H1 (cell line): ENCODE measurements at regions not wholly inside any gene's neighbourhood (a gene's known extent, or its start where the extent isn't known, plus 50 kb on each side); places are given as distances from the start of the nearest gene placed in this dataset.

ENCODE experiments used
- CTCF ChIA-PET: fragments of 300-600 bp; sonication (Branson Sonifier 250); formaldehyde crosslinking; loops from one replicate; lab custom pipeline; 2021; ENCODE audit not compliant: partially characterized antibody; lab: Charles Lee
- POLR2A ChIA-PET: fragments of 300-600 bp; sonication (Branson Sonifier 250); formaldehyde crosslinking; loops from one replicate; lab custom pipeline; 2021; ENCODE audit warnings: inconsistent platforms; ENCODE audit not compliant: partially characterized antibody; lab: Charles Lee
- DNase-seq, 2 experiments: peaks; one replicate each; pipeline versions ENCODE4 v3.0.0 to v3.0.0-alpha.2; 2010 to 2022; ENCODE audit warnings: low spot score in 2 of 2, low read depth in 1 of 2, mixed read lengths in 1 of 2
- FAIRE-seq: peaks from 2 replicates; lab custom pipeline; 2011; peaks lifted over from hg19 to GRCh38; lab: Jason Lieb, UNC
- H2AFZ ChIP-seq: 2 replicates; pipeline ENCODE4 v1.8.1; 2012; ENCODE audit warnings: low read length, inconsistent platforms
- H2AK5ac ChIP-seq: 2 replicates; pipeline ENCODE4 v1.6.1; 2013; ENCODE audit warnings: low read depth, low read length
- H2BK120ac ChIP-seq: replicated peaks from 2 replicates; pipeline ENCODE3; 2013; ENCODE audit warnings: low read depth, low read length, inconsistent platforms
- H2BK12ac ChIP-seq: 2 replicates; pipeline ENCODE4 v1.6.1; 2013; ENCODE audit warnings: low read depth, low read length
- H2BK15ac ChIP-seq: 2 replicates; pipeline ENCODE4 v1.6.1; 2013; ENCODE audit warnings: low read length
- H2BK20ac ChIP-seq: 2 replicates; pipeline ENCODE4 v1.6.1; 2013; ENCODE audit warnings: low read length
- H2BK5ac ChIP-seq: 2 replicates; pipeline ENCODE4 v1.6.1; 2013; ENCODE audit warnings: low read depth, low read length
- H3K14ac ChIP-seq: 2 replicates; pipeline ENCODE4 v1.6.1; 2013; ENCODE audit warnings: inconsistent platforms; ENCODE audit not compliant: insufficient read length
- H3K18ac ChIP-seq: 2 replicates; pipeline ENCODE4 v1.6.1; 2013; ENCODE audit warnings: low read length; ENCODE audit errors: extremely low read depth
- H3K23ac ChIP-seq: 2 replicates; pipeline ENCODE4 v1.6.1; 2013; ENCODE audit warnings: inconsistent platforms; ENCODE audit not compliant: insufficient read length
- H3K23me2 ChIP-seq: 2 replicates; pipeline ENCODE4 v1.6.1; 2013; ENCODE audit warnings: low read depth, low read length
- H3K27ac ChIP-seq: 2 replicates; pipeline ENCODE4 v1.6.1; 2011; ENCODE audit warnings: low read depth, low read length, inconsistent platforms
- H3K27me3 ChIP-seq, 4 experiments: replicated peaks in 1 of 4; 1 replicate in 1 of 4; 2 replicates in 3 of 4; pipeline versions ENCODE4 v1.6.1 to v1.8.1; 2011 to 2013; ENCODE audit warnings: low read length in 3 of 4, mild to moderate bottlenecking in 3 of 4, inconsistent platforms in 2 of 4, mixed read lengths in 2 of 4, moderate library complexity in 1 of 4; ENCODE audit not compliant: control insufficient read depth in 3 of 4, insufficient read depth in 3 of 4; ENCODE audit errors: extremely low read depth in 1 of 4
- H3K36me3 ChIP-seq, 4 experiments: 2 replicates each; pipeline versions ENCODE4 v1.6.1 to v1.8.1; 2011 to 2013; ENCODE audit warnings: mild to moderate bottlenecking in 4 of 4, low read length in 3 of 4, moderate library complexity in 2 of 4, control low read depth in 1 of 4, inconsistent platforms in 1 of 4; ENCODE audit not compliant: insufficient read depth in 4 of 4, control insufficient read depth in 2 of 4
- H3K4ac ChIP-seq: replicated peaks from 2 replicates; pipeline ENCODE3; 2013; ENCODE audit warnings: low read length, low read depth, mixed read lengths, inconsistent platforms; ENCODE audit not compliant: insufficient read length
- H3K4me1 ChIP-seq, 4 experiments: replicated peaks in 1 of 4; 1 replicate in 1 of 4; 2 replicates in 3 of 4; pipeline versions ENCODE4 v1.6.1 to v1.8.1; 2011 to 2013; ENCODE audit warnings: low read length in 3 of 4, inconsistent platforms in 2 of 4, mixed read lengths in 1 of 4; ENCODE audit not compliant: insufficient read depth in 4 of 4, control insufficient read depth in 3 of 4
- H3K4me2 ChIP-seq, 2 experiments: 2 replicates each; pipeline versions ENCODE4 v1.6.1 to v1.8.1; 2011 to 2013; ENCODE audit warnings: low read depth in 2 of 2, low read length in 2 of 2, control low read depth in 1 of 2, inconsistent platforms in 1 of 2, mild to moderate bottlenecking in 1 of 2; ENCODE audit not compliant: insufficient read depth in 1 of 2
- H3K4me3 ChIP-seq, 4 experiments: fragments of 200-600, 300-600 bp in 1 of 4; sonication (generic), shearing (Covaris generic), sonication (Bioruptor Twin) in 1 of 4; 2 replicates each; pipeline versions ENCODE4 v1.5.1 to v1.8.1; 2011 to 2016; ENCODE audit warnings: low read length in 4 of 4, low read depth in 3 of 4, control low read depth in 2 of 4, inconsistent platforms in 2 of 4, mild to moderate bottlenecking in 2 of 4, mixed read lengths in 1 of 4, moderate library complexity in 1 of 4; ENCODE audit not compliant: insufficient read depth in 2 of 4; ENCODE audit errors: extremely low read depth in 1 of 4
- H3K56ac ChIP-seq: replicated peaks from 2 replicates; pipeline ENCODE3; 2013; ENCODE audit warnings: low read depth, mild to moderate bottlenecking, mixed read lengths, low read length, inconsistent platforms; ENCODE audit not compliant: insufficient read length
- H3K79me1 ChIP-seq: 2 replicates; pipeline ENCODE4 v1.6.1; 2013; ENCODE audit warnings: low read depth, low read length, control low read depth
- H3K79me2 ChIP-seq, 2 experiments: 2 replicates each; pipeline versions ENCODE4 v1.6.1 to v1.8.1; 2012 to 2013; ENCODE audit warnings: low read length in 2 of 2, mild to moderate bottlenecking in 2 of 2, inconsistent platforms in 1 of 2; ENCODE audit not compliant: insufficient read depth in 2 of 2, control insufficient read depth in 1 of 2
- H3K9ac ChIP-seq, 4 experiments: replicated peaks in 1 of 4; 1 replicate in 1 of 4; 2 replicates in 3 of 4; pipeline versions ENCODE4 v1.6.1 to v1.8.1; 2011 to 2013; ENCODE audit warnings: low read depth in 3 of 4, low read length in 3 of 4, control low read depth in 2 of 4, mild to moderate bottlenecking in 2 of 4, moderate library complexity in 2 of 4, inconsistent platforms in 1 of 4; ENCODE audit errors: extremely low read depth in 1 of 4
- H3K9me3 ChIP-seq, 2 experiments: 2 replicates each; pipeline versions ENCODE4 v1.6.1 to v1.8.1; 2012 to 2013; ENCODE audit warnings: mild to moderate bottlenecking in 2 of 2, moderate library complexity in 2 of 2, control low read depth in 1 of 2, inconsistent platforms in 1 of 2, low read depth in 1 of 2, low read length in 1 of 2, mixed read lengths in 1 of 2; ENCODE audit not compliant: insufficient read depth in 2 of 2
- H4K20me1 ChIP-seq, 2 experiments: replicated peaks in 1 of 2; 2 replicates each; pipeline versions ENCODE3 to v1.8.1; 2011 to 2013; ENCODE audit warnings: inconsistent platforms in 2 of 2, low read length in 2 of 2, mild to moderate bottlenecking in 1 of 2; ENCODE audit not compliant: insufficient read depth in 2 of 2, control insufficient read depth in 1 of 2
- H4K5ac ChIP-seq: 2 replicates; pipeline ENCODE4 v1.6.1; 2013; ENCODE audit warnings: low read length, low read depth, mixed read lengths, inconsistent platforms; ENCODE audit not compliant: insufficient read length
- H4K8ac ChIP-seq: 2 replicates; pipeline ENCODE4 v1.8.0; 2013; ENCODE audit warnings: mild to moderate bottlenecking, moderate library complexity, low read length, inconsistent platforms; ENCODE audit not compliant: insufficient read depth; ENCODE audit errors: extremely low read depth
- H4K91ac ChIP-seq: replicated peaks from 2 replicates; pipeline ENCODE3; 2013; ENCODE audit warnings: low read length, mixed read lengths, inconsistent platforms; ENCODE audit not compliant: insufficient read length
- CTCF ChIP-seq, 3 experiments: IDR thresholded peaks; 1 replicate in 2 of 3; 2 replicates in 1 of 3; pipeline versions ENCODE4 v1.5.1 to v1.6.1; 2011; ENCODE audit warnings: low read length in 3 of 3, mild to moderate bottlenecking in 3 of 3, inconsistent platforms in 2 of 3, low read depth in 1 of 3, moderate library complexity in 1 of 3; ENCODE audit not compliant: insufficient read depth in 1 of 3; ENCODE audit errors: control extremely low read depth in 1 of 3
- EGR1 ChIP-seq: IDR thresholded peaks from 2 replicates; pipeline ENCODE4 v1.6.1; 2011; ENCODE audit warnings: low read depth, low read length, borderline replicate concordance
- JUND ChIP-seq: IDR thresholded peaks from 2 replicates; pipeline ENCODE4 v1.6.1; 2011; ENCODE audit warnings: mild to moderate bottlenecking, improper control_type of control experiment, low read length
- KDM5A ChIP-seq: fragments of 200-600 bp; IDR thresholded peaks from 2 replicates; pipeline ENCODE4 v1.7.1; 2012; ENCODE audit warnings: mild to moderate bottlenecking, low read length, inconsistent platforms, mixed read lengths
- RAD21 ChIP-seq, 2 experiments: IDR thresholded peaks in 1 of 2; conservative IDR thresholded peaks in 1 of 2; 2 replicates each; pipeline ENCODE4 v1.6.1; 2011; ENCODE audit warnings: low read depth in 2 of 2, low read length in 2 of 2, improper control_type of control experiment in 1 of 2, inconsistent platforms in 1 of 2, mild to moderate bottlenecking in 1 of 2, moderate library complexity in 1 of 2
- RFX5 ChIP-seq: IDR thresholded peaks from 2 replicates; pipeline ENCODE4 v1.6.1; 2011; ENCODE audit warnings: low read depth, low read length, improper control_type of control experiment, borderline replicate concordance
- SRF ChIP-seq: IDR thresholded peaks from 2 replicates; pipeline ENCODE4 v1.6.1; 2011; ENCODE audit warnings: mild to moderate bottlenecking, low read depth, low read length, moderate library complexity
- YY1 ChIP-seq: IDR thresholded peaks from 2 replicates; pipeline ENCODE4 v1.6.1; 2011; ENCODE audit warnings: low read depth, mild to moderate bottlenecking, low read length
- WGBS, 2 experiments: shearing (Covaris generic) in 1 of 2; methylation state at CpG; one replicate each; pipeline versions ENCODE4 v1.1.6 to v1.1.7; 2013 to 2015; ENCODE audit warnings: low lambda C conversion rate in 2 of 2, mixed read lengths in 2 of 2, inconsistent platforms in 1 of 2, low coverage in 1 of 2, missing lambda C conversion rate in 1 of 2; ENCODE audit not compliant: insufficient replicate concordance in 2 of 2, insufficient coverage in 1 of 2, insufficient read length in 1 of 2; ENCODE audit errors: extremely low coverage in 1 of 2, missing lambda C conversion rate in 1 of 2; 5-methylcytosine and 5-hydroxymethylcytosine counted together

DNA sequence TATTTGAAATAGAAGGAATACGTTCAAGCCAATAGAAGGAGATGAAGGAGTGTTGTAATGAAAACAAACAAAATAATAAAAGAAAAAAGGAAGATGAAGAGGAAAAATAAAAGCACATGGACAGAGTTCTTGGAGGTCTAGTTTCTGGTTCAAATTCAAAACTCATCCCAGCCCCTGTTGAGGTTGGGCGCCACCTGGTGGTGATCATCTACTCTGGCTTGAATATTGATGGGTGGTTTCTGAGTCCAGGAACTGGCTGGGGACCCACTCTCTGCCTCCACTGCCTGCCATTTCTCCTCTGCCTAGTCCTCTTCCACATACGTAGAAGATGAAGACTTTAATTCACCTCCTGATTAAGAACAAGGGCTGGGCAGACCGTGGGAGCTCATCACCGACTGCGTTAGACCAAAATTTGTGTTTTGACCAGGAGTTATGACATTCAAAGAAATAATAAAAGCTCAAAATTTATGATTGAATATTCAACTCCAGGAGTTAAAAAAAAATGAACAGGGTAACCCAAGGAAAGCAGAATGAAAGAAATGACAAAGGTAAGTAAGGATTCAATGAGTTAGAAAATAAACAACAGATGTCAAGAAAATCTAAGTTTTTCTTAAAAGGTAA is 99.0 kb upstream of the SLC1A3 start:
- no peak overlapping the region for H3K56ac ChIP-seq
- H2BK15ac ChIP-seq: no peak overlapping the region
- H3K27ac ChIP-seq: no peak overlapping the region
- no peaks in the 10 kb centered on the region for H4K20me1 ChIP-seq
- no peak overlapping the region for H2BK5ac ChIP-seq
- no peak overlapping the region for H3K23ac ChIP-seq
- CTCF ChIA-PET: interaction anchor here (0.6 to 9.1 kb wide), 23 partner anchors 8 to 473 kb away, joined by 3 to 138 read pairs (median 3); no protein-coding TSS in a partner anchor
- H3K9ac ChIP-seq: no peak overlapping the region
- peak; percentile 69 for FAIRE-seq
- no peak overlapping the region for H3K4ac ChIP-seq
- DNase-seq: peak in 1 of 2 experiments; percentile 91
- H3K27me3 ChIP-seq: no peaks in the 10 kb centered on the region
- H4K5ac ChIP-seq: no peak overlapping the region
- WGBS, 2 experiments: 38% methylated on average over 6 of the region's 6 CpGs; no CpG with 5 or more reads in 1 of the 2 experiments
- no peak overlapping the region for H3K18ac ChIP-seq
- no peak overlapping the region for H3K4me2 ChIP-seq
- H4K91ac ChIP-seq: no peak overlapping the region
- TF ChIP-seq YY1 (0 out of 2 replicates have a peak, but pooled peaks have one; percentile 46), RFX5 (no peak), EGR1 (no peak), CTCF (IDR thresholded peaks at IDR 0.05; ENCODE audit: control extremely low read depth in 1 of 3, insufficient read depth in 1 of 3, low read depth in 1 of 3, low read length in 3 of 3) (peak; percentile 68 to 81 (median 81)), SRF (no peak), RAD21 (IDR thresholded peaks at IDR 0.05 in 1 of 2, conservative IDR thresholded peaks at IDR 0.05 in 1 of 2; ENCODE audit: low read depth in 2 of 2, low read length in 2 of 2) (peak; percentile 75 to 82), JUND (no peak), KDM5A (no peak)
- TF ChIP-seq, all 59 proteins: peak for 3
- H3K79me1 ChIP-seq: no peaks in the 10 kb centered on the region
- H3K36me3 ChIP-seq: no peaks in the 10 kb centered on the region
- H3K4me1 ChIP-seq: no peaks in the 10 kb centered on the region
- no peak overlapping the region for H2AK5ac ChIP-seq
- H3K9me3 ChIP-seq: no peaks in the 10 kb centered on the region
- no peak overlapping the region for H2BK20ac ChIP-seq
- H3K4me3 ChIP-seq: no peak overlapping the region
- H2AFZ ChIP-seq: no peak overlapping the region
- no peak overlapping the region for H3K14ac ChIP-seq
- POLR2A ChIA-PET: no interaction called here
- no peaks in the 10 kb centered on the region for H3K79me2 ChIP-seq
- no peak overlapping the region for H2BK12ac ChIP-seq
- H3K23me2 ChIP-seq: no peaks in the 10 kb centered on the region
- H2BK120ac ChIP-seq: no peak overlapping the region
- no peak overlapping the region for H4K8ac ChIP-seq
